Natural killer cell (primary cell): ENCODE measurements at regions not wholly inside any gene's neighbourhood (a gene's known extent, or its start where the extent isn't known, plus 50 kb on each side); places are given as distances from the start of the nearest gene placed in this dataset.
"Not testable (repeated sequence)": the region's sequence is repeated elsewhere in the genome, so short reads cannot be mapped to it uniquely, and the experiment has no call there.

Experiments used
- ATAC-seq, 3 donors: fragments of 150-1000 bp in 2 of 3; fragments of 200-7000 bp in 1 of 3; cut with Tn5 transposase; 1 replicate in 1 of 3; 2 replicates in 2 of 3; pipeline ENCODE4 v1.10.0; 2021; ENCODE audit warnings: mild to moderate bottlenecking in 2 of 3, moderate library complexity in 2 of 3
- DNase-seq, 2 donors: peaks; one replicate each; pipeline versions ENCODE4 v3.0.0 to v3.0.0-alpha.2; 2013 to 2021; ENCODE audit warnings: mixed read lengths in 1 of 2
- H3K27ac ChIP-seq: one replicate; pipeline ENCODE4 v1.5.1; 2013; ENCODE audit warnings: mild to moderate bottlenecking, low read length
- H3K27me3 ChIP-seq: one replicate; pipeline ENCODE4 v1.6.1; 2013; ENCODE audit warnings: low read length; ENCODE audit not compliant: control insufficient read depth, insufficient read depth
- H3K36me3 ChIP-seq: one replicate; pipeline ENCODE4 v1.6.1; 2013; ENCODE audit warnings: low read length; ENCODE audit not compliant: control insufficient read depth, insufficient read depth
- H3K4me1 ChIP-seq: one replicate; pipeline ENCODE4 v1.6.1; 2013; ENCODE audit warnings: low read length; ENCODE audit not compliant: control insufficient read depth, insufficient read depth
- H3K4me3 ChIP-seq: one replicate; pipeline ENCODE4 v1.5.1; 2013; ENCODE audit warnings: low read length
- H3K9me3 ChIP-seq: one replicate; pipeline ENCODE4 v1.6.1; 2013; ENCODE audit warnings: low read length; ENCODE audit not compliant: control insufficient read depth, insufficient read depth
- H3K27ac Mint-ChIP-seq, 2 donors: one replicate each; pipeline ENCODE4 v1.8.0; 2022; ENCODE audit warnings: mild to moderate bottlenecking in 2 of 2, mixed read lengths in 2 of 2, moderate library complexity in 1 of 2
- H3K27me3 Mint-ChIP-seq, 2 donors: one replicate each; pipeline ENCODE4 v1.8.0; 2022; ENCODE audit warnings: low read depth in 2 of 2, mixed read lengths in 2 of 2
- H3K36me3 Mint-ChIP-seq: one replicate; pipeline ENCODE4 v1.8.0; 2022; ENCODE audit warnings: mixed read lengths
- H3K4me1 Mint-ChIP-seq, 2 donors: one replicate each; pipeline ENCODE4 v1.8.0; 2022; ENCODE audit warnings: mixed read lengths in 2 of 2
- H3K4me3 Mint-ChIP-seq: one replicate; pipeline ENCODE4 v1.8.0; 2022; ENCODE audit warnings: mild to moderate bottlenecking, moderate library complexity, mixed read lengths
- H3K9me3 Mint-ChIP-seq, 2 donors: one replicate each; pipeline ENCODE4 v1.8.0; 2022; ENCODE audit warnings: mixed read lengths in 2 of 2
- CTCF ChIP-seq: fragments of 200-600 bp; IDR thresholded peaks from one replicate; pipeline ENCODE4 v1.8.0; 2022; ENCODE audit warnings: antibody characterized with exemption
- WGBS: methylation state at CpG from one replicate; pipeline ENCODE4 v1.1.7; 2013; ENCODE audit warnings: missing lambda C conversion rate; ENCODE audit not compliant: insufficient coverage; 5-methylcytosine and 5-hydroxymethylcytosine counted together
- intact Hi-C: fragments of 100-400 bp; cut with micrococcal nuclease; formaldehyde crosslinking; loops from one replicate; pipeline ENCODE4 v1.14.2; 2022

GRCh38 chr15:20386198-20386597, 155.4 kb downstream of the GOLGA6L6 start:
- H3K27ac Mint-ChIP-seq: no peak overlapping the region
- no peaks in the 10 kb centered on the region for H3K27me3 ChIP-seq
- peaks cover 4% of the 10 kb centered on the region for H3K9me3 ChIP-seq
- H3K4me1 Mint-ChIP-seq: no peaks in the 10 kb centered on the region
- no peaks in the 10 kb centered on the region for H3K4me1 ChIP-seq
- intact Hi-C loops: loop anchor here (2.0 kb wide), 2 partner anchors 13 to 23 kb away; no protein-coding TSS in a partner anchor
- peak in 1 of 3 donors; percentile 14 for ATAC-seq
- no peaks in the 10 kb centered on the region for H3K27me3 Mint-ChIP-seq
- H3K9me3 Mint-ChIP-seq: no peaks in the 10 kb centered on the region
- no peak overlapping the region for H3K4me3 ChIP-seq
- no peak overlapping the region for H3K4me3 Mint-ChIP-seq
- no peak for DNase-seq
- H3K36me3 Mint-ChIP-seq: no peaks in the 10 kb centered on the region
- no peaks in the 10 kb centered on the region for H3K36me3 ChIP-seq
- no peak overlapping the region for H3K27ac ChIP-seq
- TF ChIP-seq CTCF: no peak

DNA sequence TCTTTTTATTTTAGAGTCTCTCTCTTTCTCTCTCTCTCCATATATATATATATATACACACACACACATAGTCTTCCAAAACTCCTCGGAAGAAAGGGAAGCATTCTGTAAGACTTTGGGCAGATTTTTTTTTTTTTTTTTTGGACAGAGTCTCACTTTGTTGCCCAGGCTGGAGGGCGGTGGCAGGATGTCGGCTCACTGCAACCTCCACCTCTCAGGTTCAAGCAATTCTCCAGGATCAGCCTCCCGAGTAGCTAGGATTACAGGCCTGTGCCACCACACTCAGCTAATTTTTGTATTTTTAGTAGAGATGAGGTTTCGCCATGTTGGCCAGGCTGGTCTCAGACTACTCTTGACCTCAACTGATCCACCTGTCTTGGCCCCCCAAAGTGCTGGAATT, 161.4 kb downstream of the GOLGA6L6 start:
- H3K4me1 Mint-ChIP-seq, H3K9me3 Mint-ChIP-seq, intact Hi-C loops: not testable (repeated sequence)

DNA sequence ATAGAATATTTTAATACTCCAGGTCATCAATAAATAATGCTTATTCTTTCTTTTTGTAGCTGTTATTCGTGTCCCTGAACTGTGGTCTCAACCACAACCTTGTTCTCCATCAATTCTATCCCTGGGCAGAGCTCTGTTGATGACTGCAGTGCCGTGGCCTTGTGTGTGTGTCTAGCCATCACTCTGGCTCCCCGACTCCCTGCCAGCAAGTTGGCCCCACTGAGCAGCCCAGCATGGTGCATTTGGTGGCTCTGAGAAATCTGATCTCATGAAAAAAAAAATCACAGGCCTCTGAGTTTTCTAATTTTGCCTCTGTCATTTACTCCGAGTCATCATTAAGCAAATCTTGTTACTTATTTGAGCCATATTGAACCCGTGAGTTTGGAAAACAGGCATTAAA, 164.7 kb downstream of the GOLGA6L6 start:
- no peaks in the 10 kb centered on the region for H3K27me3 ChIP-seq
- Mint-ChIP-seq H3K4me3 (no peak overlapping the region), H3K9me3 (no peaks in the 10 kb centered on the region), H3K27me3 (no peaks in the 10 kb centered on the region), H3K4me1 (no peaks in the 10 kb centered on the region), H3K36me3 (no peaks in the 10 kb centered on the region), H3K27ac (no peak overlapping the region)
- TF ChIP-seq CTCF: no peak
- no peak overlapping the region for H3K27ac ChIP-seq
- ATAC-seq (no peak), DNase-seq (no peak)
- H3K4me3 ChIP-seq: no peak overlapping the region
- 84% methylated on average over 5 of the region's 5 CpGs for WGBS
- H3K36me3 ChIP-seq: no peaks in the 10 kb centered on the region
- intact Hi-C loops: loop anchor here (1.0 kb wide), 1 partner anchor 8 kb away; no protein-coding TSS in a partner anchor
- no peaks in the 10 kb centered on the region for H3K9me3 ChIP-seq
- H3K4me1 ChIP-seq: no peaks in the 10 kb centered on the region

More for the DNA sequence above, 161.4 kb downstream of the GOLGA6L6 start:
- WGBS: 87% methylated on average over 5 of the region's 5 CpGs
- H3K36me3 Mint-ChIP-seq, DNase-seq, H3K27ac ChIP-seq, H3K4me3 Mint-ChIP-seq, H3K27me3 ChIP-seq, H3K4me3 ChIP-seq, ATAC-seq, H3K4me1 ChIP-seq, H3K27ac Mint-ChIP-seq, H3K9me3 ChIP-seq, H3K27me3 Mint-ChIP-seq, H3K36me3 ChIP-seq: not testable (repeated sequence)

DNA sequence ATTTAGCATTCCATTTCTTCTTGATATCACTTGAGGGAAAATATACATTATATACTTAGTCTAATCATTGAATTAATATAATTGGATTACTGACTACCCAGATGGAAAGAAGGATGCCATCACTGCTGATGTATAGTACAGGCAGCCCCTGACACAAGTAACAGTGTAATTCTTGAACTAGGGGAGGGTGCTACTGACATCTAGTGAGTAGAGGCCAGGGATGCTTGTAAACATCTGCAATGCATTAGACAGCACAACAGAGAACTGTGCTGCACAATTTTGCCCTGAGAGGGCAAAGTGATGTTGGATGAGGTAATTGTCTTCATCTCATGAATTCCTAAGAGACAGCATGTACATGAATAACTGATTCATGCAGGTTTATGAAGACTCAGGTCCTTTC, 169.2 kb downstream of the GOLGA6L6 start:
- not testable (repeated sequence) for H3K4me3 Mint-ChIP-seq, H3K27me3 ChIP-seq, H3K9me3 Mint-ChIP-seq, H3K4me1 ChIP-seq, H3K27me3 Mint-ChIP-seq, ATAC-seq, H3K4me1 Mint-ChIP-seq, H3K9me3 ChIP-seq, H3K27ac ChIP-seq, H3K27ac Mint-ChIP-seq, H3K4me3 ChIP-seq, H3K36me3 Mint-ChIP-seq, H3K36me3 ChIP-seq, DNase-seq
- intact Hi-C loops: loop anchor here (2.0 kb wide), 1 partner anchor 14 kb away; no protein-coding TSS in a partner anchor

DNA sequence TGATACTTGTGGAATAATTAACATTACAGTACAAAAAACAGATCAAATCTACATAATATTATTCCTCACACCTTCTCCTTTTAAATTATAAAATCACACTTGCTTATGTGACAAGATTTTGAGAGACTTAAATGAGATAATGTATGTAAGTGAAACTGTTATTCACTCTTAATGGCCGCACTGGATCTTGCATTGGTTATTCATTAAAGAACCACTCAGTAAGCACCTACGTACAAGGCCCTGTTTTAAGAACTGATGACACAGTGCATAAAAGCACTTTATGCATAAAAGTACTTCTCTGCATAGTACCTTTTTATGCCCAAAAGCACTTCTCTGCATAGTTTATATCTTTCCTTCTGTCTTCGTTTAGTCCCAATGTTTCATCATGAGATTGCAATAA, 172.1 kb downstream of the GOLGA6L6 start:
- Histone ChIP-seq H3K9me3 (no peaks in the 10 kb centered on the region), H3K4me3 (no peak overlapping the region), H3K4me1 (no peaks in the 10 kb centered on the region), H3K36me3 (no peaks in the 10 kb centered on the region), H3K27ac (no peak overlapping the region), H3K27me3 (no peaks in the 10 kb centered on the region)
- WGBS: 85% methylated on average over 3 of the region's 3 CpGs
- intact Hi-C loops: no loop called here
- TF ChIP-seq CTCF: no peak
- no peaks in the 10 kb centered on the region for H3K9me3 Mint-ChIP-seq
- no peak overlapping the region for H3K4me3 Mint-ChIP-seq
- no peaks in the 10 kb centered on the region for H3K27me3 Mint-ChIP-seq
- no peak for ATAC-seq
- H3K36me3 Mint-ChIP-seq: no peaks in the 10 kb centered on the region
- no peaks in the 10 kb centered on the region for H3K4me1 Mint-ChIP-seq
- no peak overlapping the region for H3K27ac Mint-ChIP-seq
- no peak for DNase-seq
